Nucleus accumbens (tissue), 56 donors: ENCODE measurements at regions not wholly inside any gene's neighbourhood (a gene's known extent, or its start where the extent isn't known, plus 50 kb on each side); places are given as distances from the start of the nearest gene placed in this dataset.
A peak's percentile ranks its signal among the peaks of the same experiment; 100 is the strongest.

Experiments
- DNase-seq, 56 donors: peaks; one replicate each; lab custom pipeline; 2025; lab: John Stamatoyannopoulos, UW

- no peak for DNase-seq
These were observed 54.2 kb downstream of the S1PR1 start for GRCh38 chr1:101290922-101291561.

- DNase-seq: no peak
These were observed 55.0 kb downstream of the S1PR1 start for GRCh38 chr1:101291562-101292380.

- DNase-seq: no peak
These were observed 56.7 kb downstream of the S1PR1 start for GRCh38 chr1:101293461-101294051.

GRCh38 chr1:101295209-101295608 lies 58.4 kb downstream of the S1PR1 start:
- DNase-seq: no peak

- no peak for DNase-seq
These were observed 61.8 kb downstream of the S1PR1 start for GRCh38 chr1:101298663-101299062.

- no peak for DNase-seq
These were observed 62.3 kb downstream of the S1PR1 start for GRCh38 chr1:101299141-101299540.

GRCh38 chr1:101299710-101300109 lies 62.9 kb downstream of the S1PR1 start:
- no peak for DNase-seq

GRCh38 chr1:101300916-101301315 lies 64.1 kb downstream of the S1PR1 start:
- no peak for DNase-seq

GRCh38 chr1:101301446-101302057 lies 64.7 kb downstream of the S1PR1 start:
- DNase-seq: no peak

- no peak for DNase-seq
These were observed 66.2 kb downstream of the S1PR1 start for GRCh38 chr1:101302831-101303511.

- no peak for DNase-seq
These were observed 71.3 kb downstream of the S1PR1 start for GRCh38 chr1:101307985-101308689.

- DNase-seq: no peak
These were observed 72.1 kb downstream of the S1PR1 start for GRCh38 chr1:101308935-101309333.

GRCh38 chr1:101309334-101310311 lies 72.8 kb downstream of the S1PR1 start:
- DNase-seq: peak in 44 of 56 donors; percentile 2 to 63 (median 22)

- DNase-seq: no peak
These were observed 73.7 kb downstream of the S1PR1 start for GRCh38 chr1:101310506-101310905.

- no peak for DNase-seq
These were observed 74.5 kb downstream of the S1PR1 start for GRCh38 chr1:101311146-101311920.

- no peak for DNase-seq
These were observed 75.3 kb downstream of the S1PR1 start for GRCh38 chr1:101312147-101312546.

GRCh38 chr1:101313356-101313755 lies 76.5 kb downstream of the S1PR1 start:
- DNase-seq: no peak

- DNase-seq: no peak
These were observed 77.4 kb downstream of the S1PR1 start for GRCh38 chr1:101314244-101314643.
